Naive thymus-derived CD8-positive, alpha-beta T cell (primary cell): ENCODE measurements at regions not wholly inside any gene's neighbourhood (a gene's known extent, or its start where the extent isn't known, plus 50 kb on each side); places are given as distances from the start of the nearest gene placed in this dataset.
"Not testable (repeated sequence)": the region's sequence is repeated elsewhere in the genome, so short reads cannot be mapped to it uniquely, and the experiment has no call there.

Experiments used
- ATAC-seq, 2 donors: fragments of 150-1000 bp; cut with Tn5 transposase in 1 of 2; sonication (Bioruptor Pico), chemical (Tn5 transposase) in 1 of 2; 1 replicate in 1 of 2; 2 replicates in 1 of 2; pipeline ENCODE4 v1.10.0; 2021; ENCODE audit warnings: mild to moderate bottlenecking in 2 of 2, moderate library complexity in 2 of 2
- POLR2A ChIA-PET: fragments of 350-600 bp; sonication (Branson Sonifier 250); formaldehyde crosslinking; loops from one replicate; lab custom pipeline; 2021; ENCODE audit warnings: antibody characterized with exemption; lab: Charles Lee
- DNase-seq, 10 donors: peaks; one replicate each; pipeline versions ENCODE4 v3.0.0 to v3.0.0-alpha.2; 2020 to 2022
- H3K27ac Mint-ChIP-seq, 10 donors: one replicate each; pipeline ENCODE4 v1.8.0; 2020 to 2022; ENCODE audit warnings: mild to moderate bottlenecking in 10 of 10, mixed read lengths in 10 of 10, moderate library complexity in 4 of 10, inconsistent platforms in 1 of 10
- H3K27me3 Mint-ChIP-seq, 5 donors: one replicate each; pipeline ENCODE4 v1.8.0; 2021 to 2022; ENCODE audit warnings: mixed read lengths in 5 of 5
- H3K36me3 Mint-ChIP-seq, 3 donors: one replicate each; pipeline ENCODE4 v1.8.0; 2020 to 2022; ENCODE audit warnings: mixed read lengths in 3 of 3, mild to moderate bottlenecking in 2 of 3, inconsistent platforms in 1 of 3
- H3K4me1 Mint-ChIP-seq, 4 donors: one replicate each; pipeline ENCODE4 v1.8.0; 2021 to 2022; ENCODE audit warnings: mixed read lengths in 4 of 4
- H3K4me3 Mint-ChIP-seq, 10 donors: one replicate each; pipeline ENCODE4 v1.8.0; 2020 to 2022; ENCODE audit warnings: mild to moderate bottlenecking in 10 of 10, mixed read lengths in 10 of 10, moderate library complexity in 6 of 10, inconsistent platforms in 1 of 10
- H3K9me3 Mint-ChIP-seq, 9 donors: one replicate each; pipeline ENCODE4 v1.8.0; 2020 to 2022; ENCODE audit warnings: mixed read lengths in 9 of 9, mild to moderate bottlenecking in 3 of 9, inconsistent platforms in 1 of 9, moderate library complexity in 1 of 9

DNA sequence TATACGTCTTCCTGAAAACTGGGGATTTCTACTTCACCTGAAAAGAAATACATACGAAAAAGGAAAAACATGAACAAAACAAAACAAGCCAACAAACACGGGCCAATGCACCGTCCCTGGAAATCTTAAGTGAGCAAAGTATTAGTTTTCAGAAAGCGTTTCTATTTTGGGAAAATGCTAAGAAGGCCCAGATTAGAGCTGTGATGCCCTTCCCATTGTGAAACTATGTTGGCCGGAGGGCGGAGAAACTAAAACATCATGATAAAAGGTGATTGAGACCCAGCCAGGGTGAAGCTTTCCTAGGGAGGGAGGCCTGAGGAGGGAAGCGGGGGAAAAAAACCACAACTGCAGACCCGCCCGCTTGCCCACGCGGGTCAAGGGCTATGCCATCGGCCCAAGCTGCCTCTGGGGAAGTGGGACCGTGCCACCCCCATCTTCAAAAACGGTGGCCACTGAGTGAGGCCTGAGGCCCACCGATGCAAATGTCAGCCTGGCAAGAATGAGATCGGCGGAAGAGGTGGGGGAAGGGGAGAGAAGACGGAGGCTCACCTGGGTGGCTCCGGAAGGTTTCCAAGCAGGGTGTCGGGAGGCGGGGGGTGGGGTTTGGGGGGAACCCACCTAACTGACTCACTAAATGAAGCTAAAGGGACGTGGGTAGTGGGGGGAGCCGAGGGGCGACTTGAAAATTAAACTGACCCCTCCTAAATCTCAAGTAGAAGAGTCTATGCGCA, 757.6 kb upstream of the DEFB115 start:
- H3K27ac Mint-ChIP-seq, ATAC-seq, H3K27me3 Mint-ChIP-seq: not testable (repeated sequence)

DNA sequence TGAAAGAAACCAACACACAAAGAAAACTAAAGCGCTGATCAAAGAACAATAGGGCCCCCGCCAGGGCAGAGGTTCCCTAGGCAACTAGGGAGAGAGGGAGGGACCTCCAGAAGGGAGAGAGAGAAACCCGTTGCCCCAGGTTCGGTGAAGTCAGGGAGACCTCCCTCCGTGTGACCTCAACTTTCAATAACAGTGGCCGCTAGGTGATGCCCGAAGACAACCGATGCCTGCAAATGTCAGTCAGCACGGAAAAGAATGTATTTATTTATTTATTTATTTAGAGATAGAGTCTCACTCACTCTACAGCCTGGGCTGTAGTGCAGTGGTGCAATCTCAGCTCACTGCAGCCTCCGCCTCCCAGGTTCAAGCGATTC, 757.0 kb upstream of the DEFB115 start:
- H3K36me3 Mint-ChIP-seq, H3K27ac Mint-ChIP-seq, H3K27me3 Mint-ChIP-seq, DNase-seq, ATAC-seq, POLR2A ChIA-PET, H3K9me3 Mint-ChIP-seq, H3K4me1 Mint-ChIP-seq: not testable (repeated sequence)
- H3K4me3 Mint-ChIP-seq = peak overlapping the region in 1 of 10 donors; percentile 35

More for the DNA sequence above, 757.6 kb upstream of the DEFB115 start:
- H3K9me3 Mint-ChIP-seq, DNase-seq, H3K4me1 Mint-ChIP-seq, H3K36me3 Mint-ChIP-seq, POLR2A ChIA-PET, H3K4me3 Mint-ChIP-seq: not testable (repeated sequence)

DNA sequence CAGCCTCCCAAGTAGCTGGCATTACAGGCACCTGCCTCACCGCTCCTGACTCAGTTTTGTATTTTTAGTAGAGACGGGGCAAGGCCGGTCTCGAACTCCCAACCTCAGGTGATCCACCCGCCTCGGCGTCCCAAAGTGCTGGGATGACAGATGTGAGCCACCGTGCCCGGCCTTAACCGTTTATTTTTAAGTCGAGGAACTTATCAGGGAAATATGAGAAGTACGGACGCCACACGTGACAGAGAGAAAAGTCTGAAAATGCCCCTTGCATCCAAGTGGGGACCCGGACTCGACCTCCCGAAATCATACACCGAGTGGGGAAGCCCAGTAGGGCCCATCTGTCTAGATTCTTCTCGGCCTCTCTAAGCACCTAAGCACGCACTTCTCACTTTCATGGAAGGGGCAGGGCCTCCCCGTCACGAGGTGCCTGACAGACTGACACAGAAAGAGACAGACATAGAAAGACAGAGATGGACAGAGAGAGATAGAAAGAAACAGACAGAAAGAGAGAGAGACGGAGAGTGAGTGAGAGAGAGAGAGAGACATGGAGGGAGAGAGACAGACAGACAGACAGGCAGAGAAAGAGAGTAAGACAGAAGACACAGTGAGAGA, 756.5 kb upstream of the DEFB115 start:
- Mint-ChIP-seq H3K27ac (no peak overlapping the region), H3K4me3 (no peak overlapping the region), H3K27me3 (peaks cover 0 to 3% (median 0%) of the 10 kb centered on the region in 5 donors), H3K9me3 (peaks cover 0 to 11% (median 0%) of the 10 kb centered on the region in 9 donors), H3K4me1 (no peaks in the 10 kb centered on the region), H3K36me3 (no peaks in the 10 kb centered on the region)
- POLR2A ChIA-PET = no interaction called here
- no peak for ATAC-seq
- no peak for DNase-seq

DNA sequence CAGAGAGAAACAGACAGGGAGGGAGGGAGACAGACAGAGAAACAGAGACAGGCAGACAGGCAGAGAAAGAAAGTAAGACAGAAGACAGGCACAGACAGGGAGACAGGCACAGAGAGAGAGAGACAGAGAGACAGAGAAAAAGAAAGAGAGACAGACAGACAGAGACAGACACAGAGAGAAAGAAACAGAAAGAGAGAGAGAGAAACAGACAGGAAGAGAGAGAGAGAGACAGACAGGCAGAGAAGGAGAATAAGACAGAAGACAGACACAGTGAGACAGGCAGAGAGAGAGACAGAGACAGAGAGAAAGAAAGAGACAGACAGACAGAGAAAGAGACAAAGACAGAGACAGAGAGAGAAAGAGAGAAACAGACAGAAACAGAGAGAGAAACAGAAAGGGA, 754.8 kb upstream of the DEFB115 start:
- Mint-ChIP-seq H3K36me3 (no peaks in the 10 kb centered on the region), H3K4me3 (no peak overlapping the region), H3K4me1 (no peaks in the 10 kb centered on the region), H3K9me3 (peaks cover 0 to 17% (median 7%) of the 10 kb centered on the region in 9 donors), H3K27me3 (peaks cover 0 to 3% (median 0%) of the 10 kb centered on the region in 5 donors), H3K27ac (no peak overlapping the region)
- ATAC-seq (no peak), DNase-seq (no peak)
- POLR2A ChIA-PET = no interaction called here

DNA sequence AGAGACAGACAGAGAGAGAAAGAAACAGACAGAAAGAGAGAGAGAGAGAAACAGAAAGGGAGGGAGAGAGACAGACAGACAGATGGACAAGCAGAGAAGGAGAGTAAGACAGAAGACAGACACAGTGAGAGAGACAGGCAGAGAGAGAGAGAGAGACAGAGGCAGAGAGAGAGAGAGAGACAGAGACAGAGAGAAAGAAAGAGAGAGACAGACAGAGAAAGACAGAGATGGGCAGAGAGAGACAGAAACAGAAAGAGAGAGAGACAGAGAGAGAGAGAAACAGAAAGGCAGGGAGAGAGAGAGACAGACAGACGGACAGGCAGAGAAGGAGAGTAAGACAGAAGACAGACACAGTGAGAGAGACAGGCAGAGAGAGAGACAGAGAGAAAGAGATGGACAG, 754.3 kb upstream of the DEFB115 start:
- H3K4me3 Mint-ChIP-seq, H3K4me1 Mint-ChIP-seq, H3K36me3 Mint-ChIP-seq, H3K27me3 Mint-ChIP-seq, POLR2A ChIA-PET, ATAC-seq, DNase-seq, H3K27ac Mint-ChIP-seq: not testable (repeated sequence)
- peaks cover 0 to 23% (median 9%) of the 10 kb centered on the region in 9 donors for H3K9me3 Mint-ChIP-seq

DNA sequence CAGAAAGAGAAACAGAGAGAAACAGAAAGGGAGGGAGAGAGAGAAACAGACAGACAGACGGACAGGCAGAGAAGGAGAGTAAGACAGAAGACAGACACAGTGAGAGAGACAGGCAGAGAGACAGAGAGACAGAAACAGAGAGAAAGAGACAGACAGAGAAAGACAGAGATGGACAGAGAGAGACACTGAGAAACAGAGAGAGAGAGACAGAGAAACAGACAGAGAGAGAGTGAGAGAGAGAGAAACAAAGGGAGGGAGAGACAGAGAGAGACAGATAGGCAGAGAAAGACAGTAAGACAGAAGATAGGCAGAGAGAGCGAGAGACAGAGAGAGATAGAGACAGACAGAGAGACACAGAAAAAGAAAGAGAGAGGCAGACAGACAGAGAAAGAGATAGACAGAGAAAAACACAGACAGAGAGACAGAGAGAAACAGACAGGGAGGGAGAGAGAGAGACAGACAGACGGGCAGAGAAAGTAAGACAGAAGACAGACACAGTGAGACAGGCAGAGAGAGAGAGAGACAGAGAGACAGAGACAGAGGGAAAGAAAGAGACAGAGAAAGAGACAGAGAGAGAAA, 753.4 kb upstream of the DEFB115 start:
- ATAC-seq (no peak), DNase-seq (no peak)
- Mint-ChIP-seq H3K9me3 (peaks cover 0 to 29% (median 14%) of the 10 kb centered on the region in 9 donors), H3K27me3 (peaks cover 0 to 3% (median 0%) of the 10 kb centered on the region in 5 donors), H3K36me3 (no peaks in the 10 kb centered on the region), H3K27ac (no peak overlapping the region), H3K4me3 (no peak overlapping the region), H3K4me1 (no peaks in the 10 kb centered on the region)
- POLR2A ChIA-PET = no interaction called here

DNA sequence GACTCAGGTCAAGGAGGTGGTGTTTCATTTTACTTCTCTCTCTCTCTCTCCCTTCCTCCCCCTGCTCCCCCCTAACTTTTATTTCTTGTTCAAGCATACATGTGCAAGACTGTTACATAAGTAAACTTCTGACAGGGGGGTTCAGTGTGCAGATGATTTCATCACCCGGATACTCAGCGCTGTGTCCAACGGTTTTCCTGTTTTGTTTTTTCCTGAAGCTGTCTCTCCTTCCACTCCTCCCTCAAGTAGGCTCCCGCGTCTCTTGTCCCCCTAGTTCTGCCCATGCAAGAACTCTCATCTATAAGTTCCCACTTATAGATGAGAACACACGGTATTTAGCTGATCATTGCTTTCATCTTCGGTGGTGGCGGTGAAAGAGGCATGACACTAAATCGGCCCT, 751.9 kb upstream of the DEFB115 start:
- no peaks in the 10 kb centered on the region for H3K4me1 Mint-ChIP-seq
- no peak for ATAC-seq
- H3K36me3 Mint-ChIP-seq = peaks cover 0 to 5% (median 0%) of the 10 kb centered on the region in 3 donors
- DNase-seq = no peak
- no peaks in the 10 kb centered on the region for H3K27me3 Mint-ChIP-seq
- no peak overlapping the region for H3K27ac Mint-ChIP-seq
- POLR2A ChIA-PET = no interaction called here
- peaks cover 0 to 36% (median 22%) of the 10 kb centered on the region in 9 donors for H3K9me3 Mint-ChIP-seq
- H3K4me3 Mint-ChIP-seq = no peak overlapping the region

DNA sequence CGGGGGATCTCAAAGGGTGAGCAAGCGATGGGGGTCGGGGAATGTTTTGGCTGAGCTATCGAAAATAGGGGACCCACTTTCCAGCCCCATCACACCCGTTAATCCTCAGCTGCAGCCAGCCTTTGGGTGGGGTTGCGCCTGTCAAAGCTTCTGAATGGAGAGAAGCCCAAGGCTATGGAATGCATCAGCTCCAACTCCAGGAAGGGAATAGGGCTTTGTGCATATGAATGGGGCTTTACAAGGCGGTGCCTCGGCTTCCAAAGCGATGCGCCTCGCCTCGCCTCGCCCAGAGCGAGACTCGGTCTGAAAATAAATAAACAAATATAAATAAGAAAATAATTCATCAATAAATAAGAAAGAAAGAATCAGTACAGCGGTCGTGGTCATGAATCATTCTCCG, 751.4 kb upstream of the DEFB115 start:
- ATAC-seq (no peak), DNase-seq (no peak)
- no peaks in the 10 kb centered on the region for H3K4me1 Mint-ChIP-seq
- peaks cover 0 to 40% (median 27%) of the 10 kb centered on the region in 9 donors for H3K9me3 Mint-ChIP-seq
- H3K27ac Mint-ChIP-seq = no peak overlapping the region
- H3K27me3 Mint-ChIP-seq = no peaks in the 10 kb centered on the region
- POLR2A ChIA-PET = no interaction called here
- H3K36me3 Mint-ChIP-seq = peaks cover 0 to 10% (median 2%) of the 10 kb centered on the region in 3 donors
- H3K4me3 Mint-ChIP-seq = no peak overlapping the region

DNA sequence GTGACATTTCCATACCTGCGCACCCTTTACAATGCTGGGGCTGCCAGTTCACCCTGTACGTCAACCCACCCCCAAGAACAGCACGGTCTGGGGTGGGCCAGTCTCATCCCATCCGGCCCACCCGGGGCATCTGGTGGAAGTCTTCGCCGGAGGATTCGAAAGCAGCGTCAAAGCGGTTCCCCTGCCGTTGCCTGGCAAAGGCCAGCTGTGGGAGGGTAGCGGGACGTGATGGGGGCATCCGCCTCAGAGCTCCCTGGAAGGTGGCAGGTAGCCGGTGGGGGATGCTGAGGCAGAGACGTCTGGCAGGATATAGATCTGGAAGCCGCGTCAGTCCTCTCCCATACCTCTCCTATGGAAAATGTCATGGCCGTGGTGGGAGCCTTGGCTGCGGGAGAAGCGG, 749.1 kb upstream of the DEFB115 start:
- H3K27me3 Mint-ChIP-seq, DNase-seq, POLR2A ChIA-PET, H3K4me3 Mint-ChIP-seq, H3K4me1 Mint-ChIP-seq, ATAC-seq, H3K27ac Mint-ChIP-seq: not testable (repeated sequence)
- Mint-ChIP-seq H3K9me3 (peaks cover 0 to 56% (median 35%) of the 10 kb centered on the region in 9 donors), H3K36me3 (peaks cover 0 to 14% (median 2%) of the 10 kb centered on the region in 3 donors)

DNA sequence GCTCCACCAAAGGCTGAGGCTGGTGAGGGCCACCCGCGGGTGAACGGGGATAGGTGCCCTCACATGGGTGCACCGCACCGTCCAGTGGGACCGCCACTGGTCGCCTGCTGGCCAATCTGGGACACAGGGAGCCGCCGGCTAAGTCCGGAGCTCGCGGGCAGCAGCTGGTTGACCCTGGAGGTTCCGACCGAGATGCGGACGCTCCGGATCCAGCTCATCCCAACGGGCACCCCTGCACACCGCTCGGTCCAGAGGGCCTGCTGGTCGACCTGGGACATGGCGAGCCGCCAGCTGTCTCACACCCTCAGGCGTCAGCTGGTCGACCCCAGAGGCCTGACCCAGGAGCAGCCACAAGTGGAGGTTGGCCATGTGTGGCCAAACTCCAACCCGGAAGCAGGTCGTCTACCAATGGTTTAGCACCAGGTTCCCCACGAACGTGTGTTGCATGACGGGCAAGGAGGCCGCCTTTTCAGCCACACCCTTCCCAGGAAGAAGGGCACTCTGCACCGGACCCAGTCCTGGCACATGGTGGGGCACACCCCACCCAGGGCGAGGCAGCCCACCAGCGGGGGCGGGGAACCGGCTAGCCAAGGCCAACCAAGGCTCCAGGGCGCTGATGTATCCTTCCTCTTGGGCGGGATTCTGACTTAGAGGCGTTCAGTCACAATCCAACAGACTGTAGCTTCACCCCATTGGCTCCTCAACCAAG, 746.0 kb upstream of the DEFB115 start:
- no peak for ATAC-seq

DNA sequence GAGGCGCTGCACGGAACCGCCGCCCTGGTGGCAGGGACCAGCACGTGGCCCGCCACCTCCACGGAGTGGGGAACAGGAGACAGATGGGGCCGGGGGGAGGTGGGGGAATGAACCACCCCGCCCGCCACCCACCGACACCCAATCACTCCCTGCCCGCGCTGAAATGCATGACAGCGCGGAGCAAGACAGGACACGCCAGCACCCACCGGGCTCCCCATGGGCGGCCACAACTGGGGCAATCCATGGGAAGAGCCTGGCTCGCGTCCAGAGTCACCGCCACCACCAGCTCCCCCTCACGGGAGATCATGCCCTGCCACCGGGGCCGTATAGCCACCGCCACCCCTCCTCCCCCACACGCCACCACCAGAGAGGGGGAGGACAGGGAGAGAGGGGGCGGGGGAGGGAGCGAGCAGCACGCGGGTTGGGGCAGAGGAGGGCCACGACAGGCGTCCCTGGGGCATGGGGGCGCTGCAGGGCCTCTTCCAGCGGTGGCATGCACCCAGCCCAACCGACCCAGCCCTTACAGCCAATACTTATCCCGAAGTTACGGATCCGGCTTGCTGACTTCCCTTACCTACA, 744.3 kb upstream of the DEFB115 start:
- DNase-seq (no peak), ATAC-seq (no peak)
- H3K9me3 Mint-ChIP-seq = peaks cover 0 to 59% (median 38%) of the 10 kb centered on the region in 9 donors
- H3K27me3 Mint-ChIP-seq = peaks cover 0 to 11% (median 0%) of the 10 kb centered on the region in 5 donors
- H3K36me3 Mint-ChIP-seq = peaks cover 0 to 14% (median 2%) of the 10 kb centered on the region in 3 donors
- no peaks in the 10 kb centered on the region for H3K4me1 Mint-ChIP-seq
- H3K27ac Mint-ChIP-seq = peak overlapping the region in 1 of 10 donors; percentile 80
- POLR2A ChIA-PET = no interaction called here
- H3K4me3 Mint-ChIP-seq = no peak overlapping the region

More for the DNA sequence above, 746.0 kb upstream of the DEFB115 start:
- H3K9me3 Mint-ChIP-seq = peaks cover 0 to 73% (median 43%) of the 10 kb centered on the region in 9 donors
- H3K27ac Mint-ChIP-seq = no peak overlapping the region
- H3K4me3 Mint-ChIP-seq = no peak overlapping the region
- no peak for DNase-seq
- H3K27me3 Mint-ChIP-seq = peaks cover 0 to 11% (median 0%) of the 10 kb centered on the region in 5 donors
- POLR2A ChIA-PET = no interaction called here
- H3K36me3 Mint-ChIP-seq = peaks cover 0 to 14% (median 2%) of the 10 kb centered on the region in 3 donors
- H3K4me1 Mint-ChIP-seq = no peaks in the 10 kb centered on the region

DNA sequence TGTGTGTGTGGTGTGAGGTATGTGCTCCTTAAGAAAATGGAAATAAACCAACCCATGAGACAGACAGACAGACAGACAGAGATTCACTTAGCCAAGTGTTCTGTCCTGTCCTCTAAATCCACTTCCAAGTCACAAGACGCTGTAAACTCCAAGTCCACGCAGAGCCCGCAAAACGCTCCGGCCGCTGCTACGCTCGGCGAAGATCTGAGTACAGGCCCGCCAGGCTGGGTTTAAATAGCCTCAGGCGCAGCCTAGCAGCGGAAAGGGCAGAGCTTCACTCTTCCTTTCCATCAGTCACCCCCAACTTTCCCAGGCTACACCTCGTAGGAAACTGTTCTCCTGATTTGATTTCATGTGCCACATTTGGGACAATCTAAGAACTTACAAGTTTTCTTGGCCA, 741.5 kb upstream of the DEFB115 start:
- H3K4me3 Mint-ChIP-seq, H3K27ac Mint-ChIP-seq, H3K36me3 Mint-ChIP-seq, POLR2A ChIA-PET, ATAC-seq, DNase-seq, H3K4me1 Mint-ChIP-seq: not testable (repeated sequence)
- Mint-ChIP-seq H3K27me3 (peaks cover 0 to 11% (median 0%) of the 10 kb centered on the region in 5 donors), H3K9me3 (peaks cover 0 to 35% (median 22%) of the 10 kb centered on the region in 9 donors)
